ENCODE measurements at regions not wholly inside any gene's neighbourhood (a gene's known extent, or its start where the extent isn't known, plus 50 kb on each side); places are given as distances from the start of the nearest gene placed in this dataset.

DNA sequence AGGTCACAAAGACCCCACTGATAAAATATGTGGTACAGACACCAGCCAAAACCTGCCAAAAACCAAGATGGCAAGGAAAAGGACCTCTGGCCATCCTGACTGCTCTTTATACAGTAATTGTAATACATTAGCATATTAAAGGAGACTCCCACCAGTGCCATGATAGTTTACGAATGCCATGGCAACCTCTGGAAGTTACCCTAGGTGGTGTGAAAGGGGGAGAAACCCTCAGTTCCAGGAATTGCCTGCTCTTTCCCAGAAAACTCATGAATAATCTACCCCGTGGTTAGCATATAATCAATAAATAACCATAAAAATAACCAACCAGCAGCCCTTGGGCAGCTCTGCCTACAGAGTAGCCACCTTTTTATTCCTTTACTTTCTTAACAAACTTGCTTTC lies 129.8 kb upstream of the EPB41L3 start:
- Histone ChIP-seq H3K36me3 (ENCODE audit: low read depth) (no peaks in the 10 kb centered on the region), H3K27ac (ENCODE audit: poor library complexity, severe bottlenecking) (no peak overlapping the region), H3K4me3 (ENCODE audit: severe bottlenecking) (no peak overlapping the region), H3K9me3 (ENCODE audit: severe bottlenecking) (no peaks in the 10 kb centered on the region), H3K27me3 (ENCODE audit: insufficient read depth, poor library complexity, severe bottlenecking) (no peaks in the 10 kb centered on the region), H3K4me1 (ENCODE audit: insufficient read depth, poor library complexity, severe bottlenecking) (no peaks in the 10 kb centered on the region)
- ATAC-seq (ENCODE audit: low read depth): no peak
- TF ChIP-seq, protein P1, sequence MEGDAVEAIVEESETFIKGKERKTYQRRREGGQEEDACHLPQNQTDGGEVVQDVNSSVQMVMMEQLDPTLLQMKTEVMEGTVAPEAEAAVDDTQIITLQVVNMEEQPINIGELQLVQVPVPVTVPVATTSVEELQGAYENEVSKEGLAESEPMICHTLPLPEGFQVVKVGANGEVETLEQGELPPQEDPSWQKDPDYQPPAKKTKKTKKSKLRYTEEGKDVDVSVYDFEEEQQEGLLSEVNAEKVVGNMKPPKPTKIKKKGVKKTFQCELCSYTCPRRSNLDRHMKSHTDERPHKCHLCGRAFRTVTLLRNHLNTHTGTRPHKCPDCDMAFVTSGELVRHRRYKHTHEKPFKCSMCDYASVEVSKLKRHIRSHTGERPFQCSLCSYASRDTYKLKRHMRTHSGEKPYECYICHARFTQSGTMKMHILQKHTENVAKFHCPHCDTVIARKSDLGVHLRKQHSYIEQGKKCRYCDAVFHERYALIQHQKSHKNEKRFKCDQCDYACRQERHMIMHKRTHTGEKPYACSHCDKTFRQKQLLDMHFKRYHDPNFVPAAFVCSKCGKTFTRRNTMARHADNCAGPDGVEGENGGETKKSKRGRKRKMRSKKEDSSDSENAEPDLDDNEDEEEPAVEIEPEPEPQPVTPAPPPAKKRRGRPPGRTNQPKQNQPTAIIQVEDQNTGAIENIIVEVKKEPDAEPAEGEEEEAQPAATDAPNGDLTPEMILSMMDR (IDR thresholded peaks at IDR 0.05; ENCODE audit: poor library complexity, severe bottlenecking): no peak
- no peak for DNase-seq (ENCODE audit: low spot score)

GRCh38 chr18:5669585-5669984 lies 125.8 kb upstream of the EPB41L3 start:
- TF ChIP-seq, protein P1 (IDR thresholded peaks at IDR 0.05; ENCODE audit: poor library complexity, severe bottlenecking): no peak
- DNase-seq (ENCODE audit: low spot score): no peak
- no peak for ATAC-seq (ENCODE audit: low read depth)
- no peaks in the 10 kb centered on the region for H3K4me1 ChIP-seq (ENCODE audit: insufficient read depth, poor library complexity, severe bottlenecking)
- H3K36me3 ChIP-seq (ENCODE audit: low read depth): no peaks in the 10 kb centered on the region
- no peak overlapping the region for H3K27ac ChIP-seq (ENCODE audit: poor library complexity, severe bottlenecking)
- H3K9me3 ChIP-seq (ENCODE audit: severe bottlenecking): no peaks in the 10 kb centered on the region
- no peaks in the 10 kb centered on the region for H3K27me3 ChIP-seq (ENCODE audit: insufficient read depth, poor library complexity, severe bottlenecking)
- no peak overlapping the region for H3K4me3 ChIP-seq (ENCODE audit: severe bottlenecking)

DNA sequence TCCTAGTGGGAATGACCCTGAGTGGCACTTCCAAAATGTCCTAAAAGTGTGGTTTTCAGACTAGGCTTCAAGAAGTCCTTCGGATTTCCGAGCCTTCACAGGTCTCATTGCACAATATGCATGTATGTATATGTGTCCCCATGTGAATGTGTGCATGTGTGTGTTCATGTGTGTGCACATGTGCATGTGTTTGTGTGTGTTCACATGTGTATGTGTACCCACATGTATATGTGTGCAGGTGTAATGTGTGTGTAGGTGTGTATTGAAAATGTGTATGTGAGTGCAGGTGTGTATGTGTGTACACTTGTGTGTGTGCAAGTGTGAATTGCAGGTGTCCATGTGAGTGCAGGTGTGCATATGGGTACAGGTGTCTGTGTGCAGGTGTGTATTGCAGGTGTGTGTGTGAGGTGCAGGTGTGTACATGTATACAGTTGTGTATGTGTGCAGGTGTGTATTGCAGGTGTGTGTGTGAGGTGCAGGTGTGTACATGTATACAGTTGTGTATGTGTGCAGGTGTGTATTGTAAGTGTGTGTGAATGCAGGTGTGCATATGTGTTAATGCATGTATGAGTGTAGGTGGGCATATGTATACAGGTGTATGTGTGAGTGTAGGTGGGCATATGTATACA lies 124.4 kb upstream of the EPB41L3 start:
- H3K27me3 ChIP-seq (ENCODE audit: insufficient read depth, poor library complexity, severe bottlenecking): no peaks in the 10 kb centered on the region
- no peak for DNase-seq (ENCODE audit: low spot score)
- no peak for ATAC-seq (ENCODE audit: low read depth)
- H3K4me1 ChIP-seq (ENCODE audit: insufficient read depth, poor library complexity, severe bottlenecking): no peaks in the 10 kb centered on the region
- no peaks in the 10 kb centered on the region for H3K36me3 ChIP-seq (ENCODE audit: low read depth)
- no peaks in the 10 kb centered on the region for H3K9me3 ChIP-seq (ENCODE audit: severe bottlenecking)
- H3K4me3 ChIP-seq (ENCODE audit: severe bottlenecking): no peak overlapping the region
- no peak overlapping the region for H3K27ac ChIP-seq (ENCODE audit: poor library complexity, severe bottlenecking)
- TF ChIP-seq, protein P1 (IDR thresholded peaks at IDR 0.05; ENCODE audit: poor library complexity, severe bottlenecking): no peak

DNA sequence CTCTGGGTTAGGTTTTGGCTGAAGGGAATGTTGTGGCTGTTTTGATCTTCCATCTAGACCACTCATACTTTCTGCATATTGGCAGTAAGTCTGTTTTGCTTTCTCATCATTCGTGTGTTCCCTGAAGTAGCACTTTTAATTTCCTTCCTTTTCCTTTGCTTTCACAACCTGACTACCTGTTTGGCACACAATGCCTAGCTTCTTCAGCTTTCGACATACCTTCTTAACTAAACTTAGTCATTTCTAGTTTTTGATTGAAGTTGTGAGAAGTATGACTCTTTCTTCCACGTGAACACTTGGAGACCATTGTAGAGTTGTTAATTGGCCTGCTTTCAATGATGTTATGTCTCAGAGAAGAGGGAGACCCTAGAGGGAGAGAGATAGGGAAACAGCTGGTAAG lies 123.6 kb upstream of the EPB41L3 start:
- Histone ChIP-seq H3K9me3 (ENCODE audit: severe bottlenecking) (no peaks in the 10 kb centered on the region), H3K36me3 (ENCODE audit: low read depth) (no peaks in the 10 kb centered on the region), H3K27me3 (ENCODE audit: insufficient read depth, poor library complexity, severe bottlenecking) (no peaks in the 10 kb centered on the region), H3K4me3 (ENCODE audit: severe bottlenecking) (no peak overlapping the region), H3K27ac (ENCODE audit: poor library complexity, severe bottlenecking) (no peak overlapping the region), H3K4me1 (ENCODE audit: insufficient read depth, poor library complexity, severe bottlenecking) (no peaks in the 10 kb centered on the region)
- no peak for ATAC-seq (ENCODE audit: low read depth)
- no peak for DNase-seq (ENCODE audit: low spot score)
- TF ChIP-seq, protein P1 (IDR thresholded peaks at IDR 0.05; ENCODE audit: poor library complexity, severe bottlenecking): no peak

- Histone ChIP-seq H3K27ac (ENCODE audit: poor library complexity, severe bottlenecking) (no peak overlapping the region), H3K4me1 (ENCODE audit: insufficient read depth, poor library complexity, severe bottlenecking) (no peaks in the 10 kb centered on the region), H3K27me3 (ENCODE audit: insufficient read depth, poor library complexity, severe bottlenecking) (no peaks in the 10 kb centered on the region), H3K36me3 (ENCODE audit: low read depth) (no peaks in the 10 kb centered on the region), H3K9me3 (ENCODE audit: severe bottlenecking) (no peaks in the 10 kb centered on the region), H3K4me3 (ENCODE audit: severe bottlenecking) (no peak overlapping the region)
- ATAC-seq (ENCODE audit: low read depth): no peak
- TF ChIP-seq, protein P1 (IDR thresholded peaks at IDR 0.05; ENCODE audit: poor library complexity, severe bottlenecking): no peak
- no peak for DNase-seq (ENCODE audit: low spot score)
Measured at GRCh38 chr18:5662586-5663090, 118.8 kb upstream of the EPB41L3 start.

Data from RWPE2 (cell line).